ENCODE measurements at regions not wholly inside any gene's neighbourhood (a gene's known extent, or its start where the extent isn't known, plus 50 kb on each side); places are given as distances from the start of the nearest gene placed in this dataset.
A peak's percentile ranks its signal among the peaks of the same experiment; 100 is the strongest.

DNA sequence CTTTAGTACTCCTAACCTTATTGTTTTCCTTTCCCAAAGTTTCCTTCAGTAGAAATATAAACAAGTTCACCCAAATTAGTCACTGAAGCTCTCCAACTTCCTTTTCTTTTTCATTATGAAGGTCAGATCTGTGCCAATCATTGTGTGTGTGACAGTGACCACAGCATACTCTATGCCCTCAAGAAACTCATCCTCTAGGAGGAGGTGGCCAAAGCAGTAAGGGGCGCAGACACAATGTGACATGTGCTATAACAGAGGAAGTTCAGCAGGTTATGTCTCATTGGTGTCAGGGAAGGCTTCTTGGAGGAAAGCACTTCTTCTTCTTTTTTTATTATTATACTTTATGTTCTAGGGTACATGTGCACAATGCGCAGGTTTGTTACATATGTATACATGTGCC, 60.0 kb upstream of the PSME4 start:
- no peak for DNase-seq

GRCh38 chr2:54030396-54030741, 59.6 kb upstream of the PSME4 start:
- DNase-seq, result no peak

DNA sequence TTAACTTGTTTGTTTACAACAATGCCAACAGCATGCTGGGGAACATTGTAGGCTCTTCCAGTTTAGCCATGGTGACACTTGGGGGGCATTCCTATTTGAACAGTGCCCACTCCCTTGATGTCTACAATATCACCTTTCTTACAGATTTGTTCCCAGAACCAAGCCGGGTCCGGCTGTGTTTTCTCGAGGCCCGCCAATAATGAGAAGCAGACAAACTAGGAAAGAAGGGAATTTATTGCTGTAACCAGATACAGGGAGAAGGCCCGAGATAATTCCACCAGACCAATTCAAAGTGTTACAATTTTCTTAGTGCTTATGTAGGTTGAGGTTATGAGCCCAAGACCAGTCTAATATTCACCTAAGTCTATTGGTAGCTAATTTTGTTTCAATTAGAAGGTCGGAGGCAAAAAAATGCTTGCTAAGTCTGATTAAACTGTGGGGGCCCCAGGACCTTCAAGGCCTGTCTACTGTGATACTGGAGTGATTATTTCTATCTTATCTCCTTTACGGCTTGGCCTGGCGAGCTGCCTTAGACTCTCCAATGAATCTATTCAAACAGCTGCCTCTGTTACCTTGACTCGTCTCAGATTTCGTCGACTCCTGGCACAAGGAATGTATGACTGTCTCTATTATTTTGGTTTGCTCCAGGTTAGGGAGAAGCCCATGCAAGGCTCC, 59.1 kb upstream of the PSME4 start:
- DNase-seq, result no peak

DNA sequence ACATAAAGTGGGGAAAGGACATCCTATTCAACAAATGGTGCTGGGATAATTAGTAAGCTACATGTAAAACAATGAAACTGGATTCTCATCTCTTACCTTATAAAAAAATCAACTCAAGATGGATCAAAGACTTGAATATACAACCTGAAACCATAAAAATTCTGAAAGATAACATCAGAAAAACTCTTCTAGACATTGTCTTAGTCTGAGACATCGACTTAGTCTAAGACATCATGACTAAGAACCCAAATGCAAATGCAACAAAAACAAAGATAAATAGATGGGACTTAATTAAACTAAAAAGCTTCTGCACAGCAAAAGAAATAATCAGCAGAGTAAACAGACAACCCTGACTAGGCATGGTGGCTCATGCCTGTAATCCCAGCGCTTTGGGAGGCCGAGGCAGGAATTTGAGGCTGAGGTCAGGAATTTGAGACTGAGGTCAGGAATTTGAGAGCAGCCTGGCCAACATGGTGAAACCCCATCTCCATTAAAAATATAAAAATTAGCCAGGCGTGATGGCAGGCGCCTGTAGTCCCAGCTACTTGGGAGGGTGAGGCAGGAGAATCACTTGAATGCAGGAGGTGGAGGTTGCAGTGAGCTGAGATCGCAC, 54.8 kb upstream of the PSME4 start:
- DNase-seq, result peak; percentile 33

GRCh38 chr2:54024576-54024975, 53.8 kb upstream of the PSME4 start:
- no peak for DNase-seq

DNA sequence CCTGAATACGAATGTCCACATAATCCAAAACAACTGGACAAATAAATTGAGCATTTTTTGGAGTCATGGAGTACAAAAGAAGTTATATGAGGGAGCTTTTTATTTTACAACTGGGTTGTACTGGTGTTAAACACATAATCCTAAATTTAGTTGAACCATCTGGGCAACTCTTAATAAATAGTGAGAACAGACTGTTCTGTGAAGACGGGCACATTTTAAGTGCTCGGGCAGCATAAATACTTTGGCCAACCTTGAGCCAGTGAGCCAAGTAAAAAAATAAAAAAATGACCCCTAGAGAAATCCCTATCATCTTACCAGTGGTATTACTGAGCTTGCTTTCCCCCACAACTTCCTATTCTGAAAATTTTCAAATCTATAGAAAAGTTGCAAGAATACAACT, 50.9 kb upstream of the PSME4 start:
- DNase-seq, result no peak

GRCh38 chr2:54020793-54021414, 50.1 kb upstream of the PSME4 start:
- no peak for DNase-seq

All from kidney glomerular epithelial cell (primary cell).